ENCODE measurements at regions not wholly inside any gene's neighbourhood (a gene's known extent, or its start where the extent isn't known, plus 50 kb on each side); places are given as distances from the start of the nearest gene placed in this dataset.

DNA sequence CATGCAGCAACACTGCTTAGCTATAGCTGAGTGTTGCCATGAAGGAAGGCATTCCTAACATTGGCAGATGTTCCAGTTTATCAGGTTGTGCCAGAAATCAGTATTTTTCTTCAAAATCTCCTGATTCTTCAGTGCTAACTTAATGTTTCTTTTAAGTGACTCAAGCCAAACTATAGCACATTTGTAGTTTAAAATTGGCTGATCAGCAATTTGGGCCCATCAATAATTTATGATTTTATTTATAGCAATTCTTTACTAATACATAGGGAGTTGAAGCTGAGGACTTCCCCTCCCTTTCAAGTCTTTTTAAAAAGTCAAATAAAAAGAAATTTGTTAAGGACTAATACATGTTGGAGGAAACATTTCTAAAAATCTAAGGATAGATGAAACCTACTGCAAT is 383.8 kb upstream of the KHDRBS2 start:
- no peak for DNase-seq

DNA sequence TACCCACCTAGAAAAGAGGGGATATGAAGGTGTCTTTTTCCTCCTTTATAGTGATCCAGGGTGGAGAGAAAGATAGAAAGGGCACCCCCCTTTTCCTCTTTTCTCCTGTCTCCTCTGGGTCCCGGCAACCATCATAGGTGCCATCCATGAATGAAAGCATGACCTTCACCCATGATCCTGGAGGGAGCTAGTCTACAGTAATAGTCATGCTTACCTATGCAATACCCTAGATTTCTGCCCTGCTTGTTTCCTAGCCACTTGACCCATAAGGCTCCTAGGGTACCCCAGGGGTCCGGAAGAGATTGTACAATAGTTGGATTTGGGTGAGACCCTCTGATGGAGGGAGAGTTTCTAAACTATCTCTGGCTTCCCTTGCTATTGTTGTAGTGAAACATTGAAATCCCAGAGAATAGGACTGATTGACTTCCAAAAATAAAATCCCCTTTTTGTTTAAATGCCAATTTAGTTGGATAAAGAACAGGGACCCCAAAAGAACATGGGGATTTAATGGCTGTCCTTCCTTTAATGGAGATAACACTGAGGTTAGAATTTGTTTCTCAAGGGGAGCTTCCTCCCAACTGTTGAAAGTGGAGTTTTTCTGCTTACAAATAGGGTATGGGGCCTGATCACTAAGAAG is 366.8 kb upstream of the KHDRBS2 start:
- peak; percentile 5 for DNase-seq

DNA sequence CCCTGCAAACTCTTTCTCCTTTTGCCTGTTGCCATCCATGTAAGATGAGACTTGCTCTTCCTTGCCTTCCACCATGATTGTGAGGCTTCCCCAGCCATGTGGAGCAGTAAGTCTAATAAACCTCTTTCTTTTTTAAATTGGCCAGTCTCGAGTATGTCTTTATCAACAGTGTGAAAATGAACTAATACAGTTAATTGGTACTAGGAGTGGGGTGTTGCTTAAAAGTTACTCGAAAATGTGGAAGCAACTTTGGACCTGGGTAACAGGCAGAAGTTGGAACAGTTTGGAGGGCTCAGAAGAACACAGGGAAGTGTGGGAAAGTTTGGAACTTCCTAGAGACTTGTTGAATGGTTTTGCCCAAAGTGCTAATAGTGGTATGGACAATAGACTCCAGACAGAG is 359.2 kb upstream of the KHDRBS2 start:
- DNase-seq = no peak

DNA sequence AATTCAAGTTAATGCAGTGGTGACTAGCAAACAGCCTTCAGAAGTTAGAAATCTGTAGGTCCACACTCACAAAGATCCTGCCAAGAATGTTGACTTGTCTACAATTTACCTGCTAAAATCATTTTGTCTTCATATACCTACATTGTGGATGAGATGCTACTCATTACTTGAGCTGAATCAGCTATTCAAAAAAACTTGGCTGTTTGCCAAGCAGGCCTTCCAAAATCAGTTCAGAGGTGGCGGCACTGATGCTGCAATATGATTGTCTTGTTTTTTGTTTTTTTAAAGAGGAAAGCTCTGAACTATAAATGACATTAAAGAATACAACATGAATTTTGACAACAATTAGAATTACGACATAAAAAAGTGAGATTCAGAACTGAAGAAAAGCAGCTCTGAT is 354.7 kb upstream of the KHDRBS2 start:
- peak; percentile 53 for DNase-seq

DNA sequence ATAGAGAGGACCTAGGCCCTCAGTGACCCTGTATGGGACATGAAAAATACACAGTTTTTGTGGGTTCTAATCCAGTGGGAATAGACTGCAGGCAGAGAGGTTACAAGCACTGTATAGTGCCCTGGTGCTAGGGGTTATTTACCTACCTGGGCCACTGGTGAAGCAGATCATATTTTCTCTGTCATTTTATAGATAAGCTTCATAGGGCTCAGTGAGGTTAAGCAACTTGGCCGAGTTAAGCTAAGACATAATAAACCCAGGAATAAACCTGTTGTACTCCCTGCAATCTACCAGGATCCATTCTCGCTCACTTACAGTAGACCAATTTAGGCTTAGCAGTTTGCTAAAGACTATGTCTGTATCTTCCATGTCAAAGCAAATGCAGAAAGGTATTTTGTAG is 340.6 kb upstream of the KHDRBS2 start:
- no peak for DNase-seq

DNA sequence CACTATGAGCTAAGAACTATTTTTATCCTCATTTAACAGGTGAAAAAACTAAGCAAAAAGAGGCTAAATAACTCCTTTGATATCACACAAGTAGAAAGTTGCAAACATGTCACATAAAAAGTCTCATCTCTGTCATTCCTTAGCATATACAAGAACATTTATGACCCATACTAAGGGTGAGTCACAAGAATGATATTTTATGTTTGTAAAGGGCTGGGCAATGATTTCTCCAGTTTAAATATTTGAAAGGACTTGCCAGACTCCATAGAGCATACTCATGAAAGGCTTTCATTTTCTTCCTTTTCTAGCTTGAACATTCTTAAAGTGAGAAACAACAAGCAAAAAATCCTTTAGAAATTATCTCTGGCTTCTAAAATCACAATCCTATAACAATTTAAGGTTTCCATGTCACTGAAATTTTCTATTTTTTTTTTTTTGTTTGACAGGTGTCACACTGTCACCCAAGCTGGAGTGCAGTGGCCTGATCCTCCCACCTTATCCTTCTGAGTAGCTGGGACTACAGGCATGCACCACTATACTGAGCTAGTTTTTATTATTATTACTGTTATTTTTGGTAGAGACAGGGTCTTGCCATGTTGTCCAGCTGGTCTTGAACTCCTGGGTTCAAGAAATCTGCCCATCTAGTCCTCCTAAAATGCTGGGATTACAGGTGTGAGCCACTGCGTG is 338.0 kb upstream of the KHDRBS2 start:
- DNase-seq = no peak

DNA sequence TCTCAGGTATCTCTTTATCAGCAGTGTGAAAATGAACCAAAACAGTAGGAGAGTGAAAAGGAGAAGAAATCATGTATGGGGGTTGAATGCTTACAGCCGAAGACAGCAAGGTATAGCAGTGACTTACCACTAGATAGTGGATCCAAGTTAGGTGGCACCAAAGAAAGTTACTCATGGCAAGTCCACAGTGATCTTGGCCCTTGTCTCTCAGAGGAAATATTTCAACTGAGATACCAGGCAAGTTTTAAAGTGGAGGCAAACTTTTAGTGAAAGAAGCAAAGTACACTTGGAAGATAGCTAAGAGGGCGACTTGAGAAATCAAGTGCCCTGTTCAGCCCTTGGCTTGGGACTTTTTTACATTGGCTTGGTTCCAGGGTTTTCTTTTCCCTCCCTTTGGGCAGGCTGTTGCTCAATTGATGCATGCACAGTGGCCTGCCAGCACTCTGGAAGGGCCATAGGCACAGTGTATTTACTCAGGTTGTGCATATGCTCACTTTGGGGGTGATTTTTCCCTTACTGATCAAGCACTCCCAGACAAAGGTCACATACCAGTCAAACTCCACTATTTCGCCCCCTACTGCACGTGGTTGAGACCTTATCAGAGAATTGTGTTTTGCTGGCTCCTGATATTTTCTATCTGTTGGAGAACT is 329.5 kb upstream of the KHDRBS2 start:
- DNase-seq = no peak

DNA sequence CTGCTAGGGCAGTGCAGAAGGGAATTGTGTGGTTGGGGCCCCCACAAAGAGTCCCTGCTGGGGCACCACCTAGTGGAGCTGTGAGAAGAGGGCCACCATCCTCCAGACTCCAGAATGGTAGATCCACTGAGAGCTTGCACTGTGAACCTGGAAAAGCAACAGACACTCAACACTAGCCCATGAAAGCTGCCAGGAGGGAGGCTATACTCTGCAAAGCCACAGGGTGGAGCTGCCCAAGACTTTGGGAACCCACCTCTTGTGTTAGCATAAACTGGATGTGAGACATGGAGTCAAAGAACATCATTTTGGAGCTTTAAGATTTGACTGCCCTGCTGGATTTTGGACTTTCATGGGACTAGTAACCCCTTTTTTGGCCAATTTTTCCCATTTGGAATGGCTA is 328.4 kb upstream of the KHDRBS2 start:
- DNase-seq = no peak

DNA sequence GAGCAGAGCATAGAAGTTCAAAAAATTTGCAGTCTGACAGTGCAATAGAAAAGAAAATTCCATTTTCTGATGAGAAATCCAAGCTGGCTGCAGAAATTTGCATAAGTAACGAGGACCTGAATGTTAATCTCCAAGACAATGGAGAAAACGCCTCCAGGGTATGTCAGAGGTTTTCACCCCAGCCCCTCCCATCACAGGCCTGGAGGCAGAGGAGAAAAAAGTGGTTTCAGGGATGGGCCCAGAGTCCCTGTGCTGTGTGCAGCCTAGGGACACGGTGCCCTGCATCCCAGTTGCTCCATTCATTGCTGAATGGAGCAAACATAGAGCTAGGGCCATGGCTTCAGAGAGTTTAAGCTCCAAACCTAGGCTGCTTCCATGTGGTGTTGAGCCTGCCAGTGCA is 327.9 kb upstream of the KHDRBS2 start:
- DNase-seq = no peak

DNA sequence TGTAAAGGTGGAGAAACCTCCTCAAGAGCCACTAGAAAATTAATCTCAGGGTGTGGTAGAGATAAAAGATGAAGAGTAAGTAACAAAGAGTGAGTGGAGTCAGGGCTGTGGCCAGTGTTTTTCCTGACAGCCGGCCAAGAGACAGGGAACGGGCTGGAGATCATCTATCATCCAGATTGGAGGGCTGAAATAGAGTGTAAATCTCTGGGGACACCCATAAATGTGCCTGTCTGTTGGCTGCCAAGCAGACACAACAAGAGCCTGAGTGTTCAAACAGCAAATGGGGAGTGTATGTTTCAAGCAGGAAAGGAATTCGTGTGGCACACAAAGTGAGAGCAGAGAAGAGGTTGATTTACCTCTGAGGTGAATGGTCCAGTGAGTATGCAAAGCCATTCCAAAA is 326.4 kb upstream of the KHDRBS2 start:
- DNase-seq = no peak

DNA sequence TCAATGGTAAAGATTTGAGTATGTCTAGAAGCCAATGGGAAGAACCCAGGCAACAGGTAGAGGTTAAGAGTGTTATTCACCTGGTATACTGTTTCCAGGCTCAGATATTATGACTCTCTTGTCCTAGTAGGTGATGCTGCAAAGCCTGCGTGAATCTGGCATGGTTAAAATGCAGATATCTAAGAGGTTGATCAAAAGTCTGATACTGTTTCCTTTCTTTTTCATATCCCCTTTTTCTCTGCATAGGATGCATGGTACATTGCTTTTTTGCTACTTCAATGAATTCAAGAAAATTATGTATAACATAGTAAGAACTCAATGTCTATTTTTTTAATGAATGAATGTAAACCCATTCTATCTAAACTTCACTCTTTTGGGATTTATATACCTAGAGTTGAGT is 284.3 kb upstream of the KHDRBS2 start:
- DNase-seq = no peak

DNA sequence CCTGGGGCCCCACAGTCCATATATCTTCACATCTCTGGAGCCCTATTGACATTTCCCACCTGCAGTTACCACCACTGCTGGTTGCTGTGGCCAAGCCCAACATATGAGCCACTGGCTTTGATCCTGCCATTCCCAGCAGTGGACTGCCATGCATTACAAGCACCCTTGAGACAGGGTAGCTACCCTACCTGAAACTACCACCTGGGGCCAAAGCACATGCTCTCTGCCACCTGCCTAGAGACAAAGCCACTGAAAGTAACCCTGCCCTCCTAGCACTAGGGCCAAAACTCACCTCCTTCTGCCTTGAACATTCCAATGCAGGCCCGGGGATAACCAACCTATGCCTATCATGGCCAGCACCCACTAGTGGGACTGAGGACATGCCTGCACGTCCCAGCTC is 255.5 kb upstream of the KHDRBS2 start:
- no peak for DNase-seq

DNA sequence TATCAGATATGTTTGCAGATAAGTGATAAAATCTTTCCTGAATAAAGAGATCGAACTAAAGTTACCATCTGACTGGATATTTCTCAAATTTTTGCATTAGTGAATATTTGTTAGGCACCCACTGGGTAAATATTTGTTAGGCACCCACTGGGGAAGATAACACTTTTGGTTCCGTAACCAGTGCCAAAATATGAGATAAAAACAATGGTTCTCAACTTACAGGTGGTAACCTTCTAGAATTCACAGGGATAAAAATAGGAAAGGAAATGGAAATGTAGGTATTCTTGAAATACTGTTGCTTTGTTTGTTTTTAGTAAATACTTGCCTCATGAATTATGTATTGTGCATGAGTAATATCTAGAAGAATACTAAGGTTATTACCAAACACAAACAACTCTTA is 245.0 kb upstream of the KHDRBS2 start:
- peak; percentile 7 for DNase-seq

DNA sequence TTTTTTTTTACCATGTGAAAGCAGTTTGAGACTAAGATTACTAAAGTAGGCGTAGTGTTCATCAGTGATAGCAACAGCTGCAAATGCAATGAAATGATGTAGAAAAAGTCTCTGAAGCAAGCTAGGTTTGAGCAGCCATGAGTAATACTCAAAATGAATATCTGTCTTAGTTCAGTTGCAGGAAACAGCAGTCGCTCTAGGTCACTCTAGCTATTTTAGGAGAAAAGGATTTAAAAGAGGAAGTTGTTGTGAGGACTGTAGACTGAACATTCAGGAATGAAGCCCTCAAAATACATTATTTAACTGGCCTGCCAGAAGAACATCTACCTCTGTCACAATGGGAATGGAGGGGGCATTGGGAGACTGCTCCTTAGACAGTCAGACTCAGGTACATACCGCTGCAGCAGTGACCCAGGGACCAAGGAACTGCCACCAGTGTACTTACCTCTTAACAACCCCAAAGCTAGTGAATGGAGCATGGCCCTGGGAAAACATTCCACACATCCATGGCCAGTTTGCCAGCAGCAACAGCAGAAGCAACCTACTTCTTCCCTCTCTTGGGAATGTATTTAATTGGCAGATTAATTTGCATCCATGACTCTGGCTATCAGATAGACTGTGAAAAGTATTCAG is 243.0 kb upstream of the KHDRBS2 start:
- no peak for DNase-seq

DNA sequence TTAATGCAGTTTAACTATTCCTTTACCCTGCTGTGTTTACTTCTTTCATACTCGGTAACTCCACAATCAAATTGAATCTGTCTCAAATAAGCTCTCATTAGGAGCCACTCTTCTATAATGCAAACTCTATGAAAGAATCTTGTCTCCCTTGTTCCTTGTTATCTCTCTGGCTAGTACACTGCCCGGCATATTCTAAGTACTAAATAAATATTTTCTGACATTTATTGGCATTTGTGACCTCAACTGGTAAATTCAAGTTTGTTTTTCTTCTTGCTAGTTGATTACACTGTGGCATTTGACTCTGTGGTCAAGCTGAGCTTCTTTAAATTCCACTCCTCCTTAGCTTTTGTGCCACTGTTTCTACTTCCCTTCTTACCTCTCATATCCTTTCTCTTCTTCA is 237.6 kb upstream of the KHDRBS2 start:
- no peak for DNase-seq

DNA sequence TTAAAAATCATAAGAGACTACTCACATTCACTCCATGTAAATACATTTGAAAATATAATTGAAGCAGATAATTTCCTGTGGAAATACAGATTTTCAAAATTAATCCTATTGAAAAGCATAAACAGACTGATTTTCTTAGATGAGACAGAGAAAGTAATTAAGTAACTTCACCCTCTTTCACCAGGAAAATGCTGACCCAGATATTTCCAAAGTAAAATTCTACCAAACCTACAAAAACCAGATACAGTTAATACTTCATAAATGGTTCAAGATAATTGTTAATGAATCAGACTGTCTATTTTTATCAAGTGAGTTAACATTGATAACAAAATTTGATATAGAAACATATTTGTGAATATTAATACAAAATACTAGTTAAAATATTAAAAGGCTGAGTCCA is 233.5 kb upstream of the KHDRBS2 start:
- no peak for DNase-seq

DNA sequence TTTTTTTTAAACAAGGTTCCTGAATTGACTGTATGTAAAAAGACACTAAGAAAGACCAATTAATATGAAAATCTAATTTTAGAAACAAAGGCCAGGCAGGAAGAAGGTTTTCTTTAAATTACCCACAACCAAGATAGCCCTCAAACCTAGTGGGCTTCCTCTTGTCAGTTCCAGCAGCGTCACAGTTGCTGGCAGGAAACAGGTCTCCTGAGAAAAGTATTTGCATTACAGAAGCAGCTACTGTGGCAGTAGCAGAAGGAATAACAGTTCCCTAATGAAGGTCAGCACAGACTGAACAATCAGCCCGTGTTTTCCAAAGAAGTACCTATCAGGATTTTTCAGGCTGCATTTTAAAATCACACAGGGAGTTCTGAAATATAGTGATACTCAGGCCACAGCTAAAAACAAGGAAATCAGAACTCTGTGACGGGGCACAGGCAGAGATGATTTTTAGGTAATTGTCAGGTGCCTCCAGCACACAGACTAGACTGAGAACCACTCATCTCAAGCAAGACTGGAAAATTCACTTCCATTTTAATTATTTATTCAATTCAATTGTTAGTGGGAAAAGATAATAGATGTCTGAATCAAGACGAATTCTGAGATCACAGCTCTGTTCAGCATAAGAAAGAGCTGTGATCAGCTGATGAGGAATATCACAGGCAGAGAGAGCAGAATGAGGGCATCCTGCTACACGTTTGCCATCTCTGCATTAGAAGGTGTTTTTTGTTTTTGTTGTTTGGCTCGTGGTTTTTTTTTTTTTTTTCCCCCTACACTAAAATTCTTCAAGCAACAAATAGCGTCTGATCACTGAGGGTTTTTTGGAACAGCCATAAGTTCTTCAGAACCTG is 230.5 kb upstream of the KHDRBS2 start:
- no peak for DNase-seq

DNA sequence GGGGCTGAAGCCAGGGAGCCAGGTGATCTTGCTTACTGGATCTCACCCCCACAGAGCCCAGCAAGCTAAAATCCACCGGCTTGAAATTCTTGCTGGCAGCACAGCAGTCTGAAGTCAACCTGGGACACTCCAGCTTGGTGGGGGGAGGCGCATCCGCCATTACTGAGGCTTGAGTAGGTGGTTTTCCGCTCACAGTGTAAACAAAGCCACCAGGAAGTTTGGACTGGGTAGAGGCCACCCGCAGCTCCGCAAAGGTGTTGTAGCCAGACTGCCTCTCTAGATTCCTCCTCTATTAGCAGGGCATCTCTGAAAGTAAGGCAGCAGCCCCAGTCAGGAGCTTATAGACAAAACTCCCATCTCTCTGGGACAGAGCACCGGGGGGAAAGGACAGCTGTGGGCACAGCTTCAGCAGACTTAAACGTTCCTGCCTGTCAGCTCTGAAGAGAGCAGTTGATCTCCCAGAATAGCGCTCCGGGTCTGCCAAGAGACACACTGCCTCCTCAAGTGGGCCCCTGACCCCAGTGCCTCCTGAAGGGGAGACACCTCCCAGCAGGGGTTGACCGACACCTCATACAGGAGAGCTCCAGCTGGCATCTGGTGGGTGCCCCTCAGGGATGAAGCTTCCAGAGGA is 206.3 kb upstream of the KHDRBS2 start:
- no peak for DNase-seq

DNA sequence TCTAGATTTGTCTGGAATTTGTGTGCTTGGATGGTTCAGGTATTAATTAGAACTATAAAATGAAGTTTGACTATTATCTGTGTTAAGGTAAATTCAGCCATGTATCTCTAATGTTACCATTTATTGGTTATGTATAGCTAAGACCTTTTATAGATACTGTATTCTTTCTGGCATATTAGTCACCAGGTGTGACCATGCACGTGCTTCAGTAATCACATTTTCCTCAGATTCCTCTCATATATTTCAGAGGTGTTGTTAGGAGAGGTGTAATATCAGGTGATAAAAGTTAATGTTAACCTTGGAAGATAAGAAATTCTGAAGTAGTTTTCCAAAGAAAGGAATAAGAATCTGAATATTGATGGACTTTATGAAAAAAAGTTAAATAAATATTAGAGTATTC is 194.5 kb upstream of the KHDRBS2 start:
- no peak for DNase-seq

DNA sequence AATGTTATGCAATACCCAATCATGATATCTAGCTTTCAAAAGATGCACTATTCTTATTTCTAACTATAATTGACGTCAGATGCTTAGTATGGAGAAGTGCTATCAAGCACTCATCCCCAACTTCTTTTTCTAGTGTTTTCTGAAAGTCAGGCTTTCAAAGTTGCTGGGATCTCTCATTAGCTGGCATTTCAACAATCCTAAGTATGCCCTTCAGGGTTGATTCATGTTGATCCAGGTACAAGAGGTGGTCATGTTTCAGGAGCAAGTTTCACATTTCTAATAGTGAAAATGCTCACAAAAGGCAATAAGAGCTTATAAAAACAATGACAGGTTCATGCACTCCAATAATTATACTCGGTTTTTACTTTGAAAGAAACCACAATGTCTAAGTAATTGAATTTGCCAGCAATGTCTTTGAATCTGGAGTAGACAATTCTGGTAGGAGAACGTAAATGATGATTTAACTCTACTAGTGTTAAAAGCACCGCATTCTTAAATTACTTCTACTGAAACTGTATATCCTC is 193.7 kb upstream of the KHDRBS2 start:
- DNase-seq = no peak

DNA sequence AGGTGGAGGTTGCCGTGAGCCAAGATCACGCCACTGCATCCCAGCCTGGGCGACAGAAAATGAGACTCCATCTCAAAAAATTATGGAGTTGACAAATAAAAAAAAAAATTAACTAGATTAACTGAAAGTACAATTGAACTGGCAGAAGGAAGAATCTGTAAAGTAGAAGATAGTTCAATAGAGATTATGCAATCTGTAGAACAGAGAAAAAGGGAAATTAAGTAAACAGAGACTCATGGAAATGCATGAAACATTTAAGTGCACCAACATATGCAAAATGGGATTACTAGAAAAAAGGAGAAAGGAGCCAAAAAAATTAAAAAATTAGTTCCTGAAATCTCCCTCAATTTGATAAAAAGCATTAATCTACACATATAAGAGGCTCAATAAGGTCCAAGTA is 188.8 kb upstream of the KHDRBS2 start:
- DNase-seq = no peak

DNA sequence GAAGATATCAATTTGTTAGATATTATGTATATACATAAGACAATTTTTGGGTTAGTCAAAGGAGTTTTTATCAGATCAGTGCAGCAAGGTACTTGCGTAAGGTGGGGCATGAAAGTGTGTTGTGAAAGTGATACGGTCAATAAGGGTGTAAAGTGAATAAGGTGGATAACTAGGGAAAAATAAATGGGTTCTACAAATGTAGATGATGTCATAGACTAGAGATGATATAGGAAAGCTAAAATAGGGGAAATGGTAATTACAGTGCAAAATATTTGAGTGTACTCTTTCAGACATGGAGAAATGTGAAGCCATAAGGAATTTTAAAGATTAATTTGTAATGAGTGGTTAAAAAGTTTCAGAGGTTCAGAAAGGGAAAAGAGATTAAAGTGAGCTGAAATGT is 180.6 kb upstream of the KHDRBS2 start:
- no peak for DNase-seq

Data from COR-L47 (cell line).